ENCODE measurements at regions not wholly inside any gene's neighbourhood (a gene's known extent, or its start where the extent isn't known, plus 50 kb on each side); places are given as distances from the start of the nearest gene placed in this dataset.

GRCh38 chr21:15617964-15618363 lies 111.8 kb upstream of the USP25 start:
- Histone ChIP-seq H3K9me3 (no peaks in the 10 kb centered on the region), H3K4me3 (no peak overlapping the region), H3K36me3 (no peaks in the 10 kb centered on the region), H3K4me1 (no peaks in the 10 kb centered on the region), H3K27me3 (no peaks in the 10 kb centered on the region), H3K27ac (no peak overlapping the region)
- TF ChIP-seq POLR2AphosphoS5 (IDR thresholded peaks at IDR 0.05) (no peak), EP300 (IDR thresholded peaks at IDR 0.05) (no peak), POLR2A (IDR thresholded peaks at IDR 0.05) (no peak), CTCF (IDR thresholded peaks at IDR 0.05) (no peak)
- 13 to 35% methylated on average over 3 of the region's 3 CpGs for WGBS, 2 donors (ENCODE audit: low coverage in 1 of 2)
- no peak for ATAC-seq

- Histone ChIP-seq H3K27me3 (no peaks in the 10 kb centered on the region), H3K27ac (no peak overlapping the region), H3K4me1 (no peaks in the 10 kb centered on the region), H3K4me3 (no peak overlapping the region), H3K9me3 (no peaks in the 10 kb centered on the region), H3K36me3 (no peaks in the 10 kb centered on the region)
- WGBS, 2 donors (ENCODE audit: low coverage in 1 of 2), result 100% methylated on average over 1 of the region's 2 CpGs; no CpG with 5 or more reads in 1 of the 2 donors
- TF ChIP-seq POLR2AphosphoS5 (IDR thresholded peaks at IDR 0.05) (no peak), POLR2A (IDR thresholded peaks at IDR 0.05) (no peak), EP300 (IDR thresholded peaks at IDR 0.05) (no peak), CTCF (IDR thresholded peaks at IDR 0.05) (no peak)
- no peak for ATAC-seq
Measured at GRCh38 chr21:15620892-15621291, 108.9 kb upstream of the USP25 start.

GRCh38 chr21:15624646-15625045 lies 105.1 kb upstream of the USP25 start:
- no peaks in the 10 kb centered on the region for H3K27me3 ChIP-seq
- TF ChIP-seq POLR2A (IDR thresholded peaks at IDR 0.05) (no peak), CTCF (IDR thresholded peaks at IDR 0.05) (no peak), EP300 (IDR thresholded peaks at IDR 0.05) (no peak), POLR2AphosphoS5 (IDR thresholded peaks at IDR 0.05) (no peak)
- H3K27ac ChIP-seq, result no peak overlapping the region
- WGBS, 2 donors (ENCODE audit: low coverage in 1 of 2), result 87 to 91% methylated on average over 2 of the region's 2 CpGs
- H3K4me3 ChIP-seq, result no peak overlapping the region
- no peaks in the 10 kb centered on the region for H3K4me1 ChIP-seq
- no peaks in the 10 kb centered on the region for H3K36me3 ChIP-seq
- ATAC-seq, result no peak
- H3K9me3 ChIP-seq, result no peaks in the 10 kb centered on the region

GRCh38 chr21:15625363-15625762 lies 104.4 kb upstream of the USP25 start:
- no peaks in the 10 kb centered on the region for H3K9me3 ChIP-seq
- ATAC-seq, result no peak
- no peaks in the 10 kb centered on the region for H3K36me3 ChIP-seq
- H3K4me1 ChIP-seq, result no peaks in the 10 kb centered on the region
- TF ChIP-seq EP300 (IDR thresholded peaks at IDR 0.05), result no peak
- TF ChIP-seq POLR2A (IDR thresholded peaks at IDR 0.05), result no peak
- TF ChIP-seq POLR2AphosphoS5 (IDR thresholded peaks at IDR 0.05), result no peak
- TF ChIP-seq CTCF (IDR thresholded peaks at IDR 0.05), result no peak
- H3K27ac ChIP-seq, result no peak overlapping the region
- WGBS, 2 donors (ENCODE audit: low coverage in 1 of 2), result 79 to 95% methylated on average over 2 to 3 of the region's 3 CpGs
- H3K4me3 ChIP-seq, result no peak overlapping the region
- no peaks in the 10 kb centered on the region for H3K27me3 ChIP-seq

- H3K4me1 ChIP-seq, result no peaks in the 10 kb centered on the region
- no peaks in the 10 kb centered on the region for H3K9me3 ChIP-seq
- no peaks in the 10 kb centered on the region for H3K27me3 ChIP-seq
- no peak overlapping the region for H3K4me3 ChIP-seq
- no peaks in the 10 kb centered on the region for H3K36me3 ChIP-seq
- TF ChIP-seq POLR2A (IDR thresholded peaks at IDR 0.05) (no peak), CTCF (IDR thresholded peaks at IDR 0.05) (no peak), POLR2AphosphoS5 (IDR thresholded peaks at IDR 0.05) (no peak), EP300 (IDR thresholded peaks at IDR 0.05) (no peak)
- ATAC-seq, result no peak
- no peak overlapping the region for H3K27ac ChIP-seq
Measured at GRCh38 chr21:15626031-15626430, 103.8 kb upstream of the USP25 start.
